G401 (cell line): ENCODE measurements at regions not wholly inside any gene's neighbourhood (a gene's known extent, or its start where the extent isn't known, plus 50 kb on each side); places are given as distances from the start of the nearest gene placed in this dataset.

ENCODE experiments used
- DNase-seq: peaks from one replicate; pipeline ENCODE4 v3.0.0-alpha.2; 2015; ENCODE audit warnings: low spot score
- in situ Hi-C: cut with HindIII; loops from 2 replicates; pipeline ENCODE4 v1.10.0; 2016; ENCODE audit warnings: low sequenced_read_pairs, mixed read lengths

GRCh38 chr1:164907666-164908065, 348.7 kb downstream of the PBX1 start:
- in situ Hi-C loops = no loop called here
- no peak for DNase-seq

GRCh38 chr1:164905869-164906268, 346.9 kb downstream of the PBX1 start:
- no peak for DNase-seq
- in situ Hi-C loops = no loop called here

GRCh38 chr1:164902491-164902890, 343.5 kb downstream of the PBX1 start:
- in situ Hi-C loops = no loop called here

More at GRCh38 chr1:164902491-164902890, 343.5 kb downstream of the PBX1 start:
- no peak for DNase-seq
